Esophagus muscularis mucosa (tissue), 4 donors: ENCODE measurements at regions not wholly inside any gene's neighbourhood (a gene's known extent, or its start where the extent isn't known, plus 50 kb on each side); places are given as distances from the start of the nearest gene placed in this dataset.

Experiments used
- DNase-seq: peaks from one replicate; pipeline ENCODE4 v3.0.0-alpha.2; 2017; ENCODE audit errors: extremely low spot score
- H3K27ac ChIP-seq, 4 donors: fragments of 200-600 bp; sonication (generic); replicated peaks in 1 of 4; 1 replicate in 3 of 4; 2 replicates in 1 of 4; pipeline ENCODE4 v1.5.1; 2016 to 2019; ENCODE audit warnings: mild to moderate bottlenecking in 1 of 4
- H3K27me3 ChIP-seq, 4 donors: fragments of 200-600 bp; sonication (generic); one replicate each; pipeline versions ENCODE4 v1.5.1 to v1.6.0; 2016 to 2019
- H3K36me3 ChIP-seq, 4 donors: fragments of 200-600 bp; sonication (generic); one replicate each; pipeline ENCODE4 v1.5.1; 2016 to 2019
- H3K4me1 ChIP-seq, 4 donors: fragments of 200-600 bp; sonication (generic); one replicate each; pipeline ENCODE4 v1.5.1; 2016 to 2019
- H3K4me3 ChIP-seq, 4 donors: fragments of 200-600 bp; sonication (generic); 1 replicate in 2 of 4; 2 replicates in 2 of 4; pipeline ENCODE4 v1.5.1; 2016 to 2019; ENCODE audit warnings: mild to moderate bottlenecking in 4 of 4, moderate library complexity in 1 of 4
- H3K9me3 ChIP-seq, 4 donors: fragments of 200-600 bp; sonication (generic); 1 replicate in 3 of 4; 2 replicates in 1 of 4; pipeline ENCODE4 v1.5.1; 2016 to 2019
- CTCF ChIP-seq, 3 experiments: fragments of 200-600 bp in 2 of 3; fragments of 450-650 bp in 1 of 3; sonication (generic) in 2 of 3; IDR thresholded peaks; one replicate each; pipeline ENCODE4 v1.5.1; 2017 to 2019; ENCODE audit warnings: antibody characterized with exemption in 3 of 3, mild to moderate bottlenecking in 2 of 3, moderate library complexity in 1 of 3
- EP300 ChIP-seq: sonication (generic); formaldehyde crosslinking; IDR thresholded peaks from one replicate; pipeline ENCODE4 v1.6.1; 2017; ENCODE audit warnings: antibody characterized with exemption
- POLR2A ChIP-seq: fragments of 450-650 bp; IDR thresholded peaks from one replicate; pipeline ENCODE4 v1.6.1; 2017; ENCODE audit warnings: antibody characterized with exemption, moderate library complexity, mild to moderate bottlenecking, low read depth
- POLR2AphosphoS5 ChIP-seq, 2 donors: sonication (generic); formaldehyde crosslinking; IDR thresholded peaks; one replicate each; pipeline ENCODE4 v1.6.1; 2017; ENCODE audit warnings: antibody characterized with exemption in 2 of 2
- WGBS: methylation state at CpG from one replicate; pipeline ENCODE4 v1.1.5; 2018; 5-methylcytosine and 5-hydroxymethylcytosine counted together
- intact Hi-C: fragments of 100-400 bp; cut with DNase I; formaldehyde crosslinking; loops from one replicate; pipeline ENCODE4 v1.15.1; 2023

- TF ChIP-seq CTCF (IDR thresholded peaks at IDR 0.05) (no peak), POLR2AphosphoS5 (IDR thresholded peaks at IDR 0.05) (peak; percentile 78 to 86), POLR2A (no peak)
- no peaks in the 10 kb centered on the region for H3K36me3 ChIP-seq
- DNase-seq: no peak
- peak overlapping the region; percentile 85 to 92 (median 88) for H3K27ac ChIP-seq
- H3K27me3 ChIP-seq: no peaks in the 10 kb centered on the region
- peak overlapping the region in 1 of 4 donors; percentile 39 for H3K4me3 ChIP-seq
- H3K9me3 ChIP-seq: no peaks in the 10 kb centered on the region
- WGBS: 23% methylated on average over 5 of the region's 5 CpGs
- intact Hi-C loops: loop anchor here (5.0 kb wide), 1 partner anchor 429 kb away; the partner anchor contains the start of gene CHRM3
- peaks cover 2 to 75% (median 64%) of the 10 kb centered on the region in 4 donors for H3K4me1 ChIP-seq
Measured at GRCh38 chr1:239816081-239816782, 275.5 kb upstream of the FMN2 start.

DNA sequence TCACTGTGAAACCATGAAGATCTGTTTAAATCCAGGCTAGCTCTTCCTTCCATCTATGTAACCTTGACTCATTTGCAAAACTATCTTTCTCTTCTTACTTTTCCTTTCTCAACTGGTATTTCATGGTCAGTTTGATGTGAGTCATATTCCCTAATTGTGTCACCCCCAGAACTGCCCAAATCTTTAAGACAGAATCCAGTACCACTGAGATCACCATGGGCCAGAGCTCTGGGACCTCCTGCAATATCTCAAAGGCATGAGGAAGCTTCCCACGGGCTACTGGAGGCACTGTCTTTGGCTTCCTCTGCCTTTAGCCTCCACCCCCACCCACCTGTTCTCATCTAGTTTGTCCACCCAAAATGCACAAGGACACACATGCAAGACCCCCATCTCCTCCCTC, 274.4 kb upstream of the FMN2 start:
- no peak for DNase-seq
- Histone ChIP-seq H3K9me3 (no peaks in the 10 kb centered on the region), H3K4me3 (no peak overlapping the region), H3K27ac (peak overlapping the region; percentile 85 to 92 (median 88)), H3K4me1 (peaks cover 2 to 66% (median 54%) of the 10 kb centered on the region in 4 donors), H3K36me3 (no peaks in the 10 kb centered on the region), H3K27me3 (no peaks in the 10 kb centered on the region)
- TF ChIP-seq CTCF (IDR thresholded peaks at IDR 0.05) (no peak), EP300 (no peak), POLR2A (no peak), POLR2AphosphoS5 (IDR thresholded peaks at IDR 0.05) (no peak)
- 44% methylated on average over 1 of the region's 1 CpG for WGBS
- intact Hi-C loops: loop anchor here (5.0 kb wide), 1 partner anchor 430 kb away; the partner anchor contains the start of gene CHRM3

DNA sequence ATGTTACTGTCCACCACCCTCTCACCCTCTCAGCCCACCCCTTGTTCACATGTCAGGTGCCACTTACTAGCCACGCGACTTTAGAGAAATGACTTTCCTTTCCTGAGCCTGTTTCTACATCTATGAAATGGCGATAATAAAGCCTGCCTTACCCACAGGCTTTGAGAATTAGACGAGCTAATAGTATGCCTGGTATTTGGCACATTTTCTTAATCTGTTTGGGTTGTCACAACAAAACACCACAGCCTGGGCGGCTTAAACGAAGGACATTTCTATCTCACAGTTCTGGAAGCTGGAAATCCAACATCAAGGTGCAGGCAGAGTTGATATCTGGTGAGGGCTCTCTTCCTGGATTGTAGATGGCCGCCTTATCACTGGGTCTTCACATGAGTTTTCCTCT, 273.9 kb upstream of the FMN2 start:
- H3K27ac ChIP-seq: peak overlapping the region; percentile 85 to 92 (median 88)
- DNase-seq: no peak
- peaks cover 2 to 61% (median 52%) of the 10 kb centered on the region in 4 donors for H3K4me1 ChIP-seq
- H3K36me3 ChIP-seq: no peaks in the 10 kb centered on the region
- intact Hi-C loops: loop anchor here (5.0 kb wide), 1 partner anchor 430 kb away; the partner anchor contains the start of gene CHRM3
- H3K4me3 ChIP-seq: no peak overlapping the region
- H3K9me3 ChIP-seq: no peaks in the 10 kb centered on the region
- WGBS: 65% methylated on average over 7 of the region's 7 CpGs
- TF ChIP-seq POLR2AphosphoS5 (IDR thresholded peaks at IDR 0.05) (no peak), CTCF (IDR thresholded peaks at IDR 0.05) (no peak), POLR2A (no peak), EP300 (no peak)
- H3K27me3 ChIP-seq: no peaks in the 10 kb centered on the region

GRCh38 chr1:239819096-239819495, 272.6 kb upstream of the FMN2 start:
- TF ChIP-seq POLR2AphosphoS5 (IDR thresholded peaks at IDR 0.05) (no peak), CTCF (IDR thresholded peaks at IDR 0.05) (peak in 1 of 3 experiments; percentile 3)
- Histone ChIP-seq H3K4me1 (peaks cover 2 to 57% (median 48%) of the 10 kb centered on the region in 4 donors), H3K9me3 (no peaks in the 10 kb centered on the region), H3K36me3 (no peaks in the 10 kb centered on the region), H3K4me3 (no peak overlapping the region), H3K27ac (peak overlapping the region; percentile 2 to 92 (median 50)), H3K27me3 (no peaks in the 10 kb centered on the region)
- intact Hi-C loops: loop anchor here (5.0 kb wide), 1 partner anchor 432 kb away; the partner anchor contains the start of gene CHRM3
- no peak for DNase-seq
- WGBS: 87% methylated on average over 6 of the region's 6 CpGs
